ENCODE measurements at regions not wholly inside any gene's neighbourhood (a gene's known extent, or its start where the extent isn't known, plus 50 kb on each side); places are given as distances from the start of the nearest gene placed in this dataset.

GRCh38 chr3:159482994-159483367 lies 505.7 kb upstream of the IL12A start:
- peaks cover 7% of the 10 kb centered on the region; the same call in 2 of the 3 replicates for H3K9me3 Mint-ChIP-seq
- DNase-seq (ENCODE audit: low spot score) (no peak), ATAC-seq (no peak)
- H3K9me2 ChIP-seq (ENCODE audit: insufficient read depth): no peaks in the 10 kb centered on the region
- peaks cover 26% of the 10 kb centered on the region for H3K4me1 Mint-ChIP-seq
- peaks cover 12% of the 10 kb centered on the region; the same call in 1 of the 2 replicates for H3K4me1 ChIP-seq (ENCODE audit: insufficient read depth)
- H3K4me2 ChIP-seq: no peak overlapping the region
- H3F3A ChIP-seq (replicated peaks; ENCODE audit: low read depth): no peaks in the 10 kb centered on the region
- no peaks in the 10 kb centered on the region for H3K27me3 ChIP-seq (ENCODE audit: insufficient read depth)
- no peak overlapping the region for H3K27ac Mint-ChIP-seq
- H3K27me3 Mint-ChIP-seq (ENCODE audit: insufficient read depth, low read depth, poor library complexity): peaks cover 2% of the 10 kb centered on the region
- H3K4me3 Mint-ChIP-seq: no peak overlapping the region
- peaks cover 5% of the 10 kb centered on the region; the same call in 2 of the 3 replicates for H3K36me3 Mint-ChIP-seq (ENCODE audit: low read depth)
- TF ChIP-seq, protein P1, sequence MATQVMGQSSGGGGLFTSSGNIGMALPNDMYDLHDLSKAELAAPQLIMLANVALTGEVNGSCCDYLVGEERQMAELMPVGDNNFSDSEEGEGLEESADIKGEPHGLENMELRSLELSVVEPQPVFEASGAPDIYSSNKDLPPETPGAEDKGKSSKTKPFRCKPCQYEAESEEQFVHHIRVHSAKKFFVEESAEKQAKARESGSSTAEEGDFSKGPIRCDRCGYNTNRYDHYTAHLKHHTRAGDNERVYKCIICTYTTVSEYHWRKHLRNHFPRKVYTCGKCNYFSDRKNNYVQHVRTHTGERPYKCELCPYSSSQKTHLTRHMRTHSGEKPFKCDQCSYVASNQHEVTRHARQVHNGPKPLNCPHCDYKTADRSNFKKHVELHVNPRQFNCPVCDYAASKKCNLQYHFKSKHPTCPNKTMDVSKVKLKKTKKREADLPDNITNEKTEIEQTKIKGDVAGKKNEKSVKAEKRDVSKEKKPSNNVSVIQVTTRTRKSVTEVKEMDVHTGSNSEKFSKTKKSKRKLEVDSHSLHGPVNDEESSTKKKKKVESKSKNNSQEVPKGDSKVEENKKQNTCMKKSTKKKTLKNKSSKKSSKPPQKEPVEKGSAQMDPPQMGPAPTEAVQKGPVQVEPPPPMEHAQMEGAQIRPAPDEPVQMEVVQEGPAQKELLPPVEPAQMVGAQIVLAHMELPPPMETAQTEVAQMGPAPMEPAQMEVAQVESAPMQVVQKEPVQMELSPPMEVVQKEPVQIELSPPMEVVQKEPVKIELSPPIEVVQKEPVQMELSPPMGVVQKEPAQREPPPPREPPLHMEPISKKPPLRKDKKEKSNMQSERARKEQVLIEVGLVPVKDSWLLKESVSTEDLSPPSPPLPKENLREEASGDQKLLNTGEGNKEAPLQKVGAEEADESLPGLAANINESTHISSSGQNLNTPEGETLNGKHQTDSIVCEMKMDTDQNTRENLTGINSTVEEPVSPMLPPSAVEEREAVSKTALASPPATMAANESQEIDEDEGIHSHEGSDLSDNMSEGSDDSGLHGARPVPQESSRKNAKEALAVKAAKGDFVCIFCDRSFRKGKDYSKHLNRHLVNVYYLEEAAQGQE (IDR thresholded peaks at IDR 0.05; ENCODE audit: unreplicated experiment): no peak
- TF ChIP-seq STAT1 (IDR thresholded peaks at IDR 0.05; ENCODE audit: unreplicated experiment): no peak
- no peak for TF ChIP-seq EZH2 (IDR thresholded peaks at IDR 0.05; ENCODE audit: low read depth, unreplicated experiment)
- no peak for TF ChIP-seq ZNF462 (CRISPR knock-in tag; IDR thresholded peaks at IDR 0.05)
- no peak for TF ChIP-seq EZH2phosphoT487 (IDR thresholded peaks at IDR 0.05; ENCODE audit: unreplicated experiment)
- no peak overlapping the region for H3K27ac ChIP-seq (ENCODE audit: low read depth)
- no peaks in the 10 kb centered on the region for H3K79me2 ChIP-seq (replicated peaks; ENCODE audit: insufficient read depth)
- no peak overlapping the region for H3K4me3 ChIP-seq
- no peak overlapping the region for H2AFZ ChIP-seq
- H4K20me1 ChIP-seq (replicated peaks; ENCODE audit: insufficient read depth): no peaks in the 10 kb centered on the region
- no peaks in the 10 kb centered on the region for H3K36me3 ChIP-seq (ENCODE audit: insufficient read depth)
